HG02938 (cell line): ENCODE measurements at regions not wholly inside any gene's neighbourhood (a gene's known extent, or its start where the extent isn't known, plus 50 kb on each side); places are given as distances from the start of the nearest gene placed in this dataset.

Source experiments
- ATAC-seq: cut with Tn5 transposase; IDR thresholded peaks from one replicate; pipeline ENCODE4 v1.9.1; 2021; ENCODE audit warnings: mild to moderate bottlenecking, moderate library complexity; ENCODE audit not compliant: unreplicated experiment

DNA sequence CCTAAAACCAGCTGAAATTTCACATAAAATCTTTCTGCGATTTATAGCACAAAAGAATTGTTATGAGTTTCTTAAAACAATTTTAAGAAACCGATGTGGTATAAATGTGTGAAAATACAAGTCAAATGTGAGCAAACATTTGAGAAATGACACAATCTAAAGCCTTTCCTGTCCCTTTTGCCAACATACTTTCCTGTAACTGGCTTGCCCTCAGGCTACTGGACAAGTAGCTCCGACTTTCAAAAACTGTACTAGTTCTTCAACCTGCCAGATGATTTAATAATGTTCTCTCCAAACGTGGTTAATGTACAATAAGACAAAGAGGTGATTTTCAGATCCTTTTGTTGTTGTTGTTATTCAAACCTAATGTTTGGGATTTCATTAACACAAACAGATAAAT, 105.9 kb upstream of the ARHGEF26 start:
- no peak for ATAC-seq

DNA sequence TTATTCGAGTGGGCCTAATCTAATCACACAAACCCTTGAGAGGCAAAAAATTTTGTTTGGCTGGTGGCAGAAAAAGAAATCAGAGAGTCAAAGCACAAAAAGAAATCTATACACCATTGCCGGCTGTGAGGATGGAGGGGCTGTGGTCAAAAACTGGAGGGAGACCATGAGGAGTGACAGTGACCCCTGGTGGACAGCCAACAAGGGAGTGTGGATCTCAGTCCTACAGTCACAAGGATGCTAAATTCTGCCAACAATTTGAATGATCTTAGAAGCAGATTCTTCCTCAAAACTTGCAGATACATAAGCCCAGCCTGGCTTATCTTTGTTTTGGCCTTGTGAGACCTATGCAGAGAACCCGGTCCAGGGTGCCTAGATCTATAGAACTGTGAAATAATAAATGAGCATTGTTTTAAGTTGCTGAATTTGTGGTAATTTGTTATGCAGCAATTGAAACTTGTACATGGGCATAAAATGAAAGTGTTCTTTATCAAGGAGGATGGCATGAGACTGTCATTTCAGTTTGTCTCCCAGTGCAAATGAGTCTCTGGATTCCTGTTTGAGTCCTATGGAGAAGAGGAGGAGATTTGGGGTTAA, 103.0 kb upstream of the ARHGEF26 start:
- ATAC-seq: peak; percentile 79

DNA sequence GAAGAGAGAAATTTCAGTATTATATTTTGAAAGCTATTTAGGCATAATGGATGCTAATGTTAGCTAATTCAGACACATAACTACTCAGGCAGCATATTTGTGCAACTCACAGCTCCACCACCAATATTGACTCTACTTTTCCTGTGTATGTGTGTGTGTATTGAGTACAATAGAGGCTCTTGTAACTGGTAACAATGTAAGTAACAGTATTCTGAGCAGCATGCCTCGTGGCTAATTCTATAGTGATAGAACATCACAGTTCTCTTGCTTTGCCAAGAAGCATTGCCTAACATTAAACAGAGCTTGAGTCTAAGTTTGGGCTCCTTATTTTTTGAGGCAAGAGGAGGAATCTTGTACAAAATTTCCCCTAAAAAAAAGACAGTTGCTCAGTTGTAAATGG, 98.6 kb upstream of the ARHGEF26 start:
- ATAC-seq: no peak

DNA sequence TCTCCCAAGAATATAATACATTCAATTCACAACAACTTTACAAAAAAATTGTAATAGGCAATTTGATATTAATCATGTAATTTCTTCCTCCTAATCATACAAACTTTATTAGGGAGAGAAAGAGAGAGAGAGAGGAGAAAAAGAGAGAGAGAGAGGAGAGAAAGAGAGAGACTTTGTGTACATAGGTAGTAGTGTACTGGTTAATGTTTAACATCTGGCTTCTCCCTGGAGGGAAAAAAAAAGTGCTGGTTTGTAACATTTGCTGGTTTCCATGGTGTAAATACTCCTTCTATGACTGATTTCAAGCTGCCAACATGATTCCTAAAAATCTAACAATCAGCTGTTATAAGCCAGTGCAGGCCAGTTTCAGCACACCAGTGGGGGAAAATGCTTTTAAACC, 98.0 kb upstream of the ARHGEF26 start:
- ATAC-seq: no peak

DNA sequence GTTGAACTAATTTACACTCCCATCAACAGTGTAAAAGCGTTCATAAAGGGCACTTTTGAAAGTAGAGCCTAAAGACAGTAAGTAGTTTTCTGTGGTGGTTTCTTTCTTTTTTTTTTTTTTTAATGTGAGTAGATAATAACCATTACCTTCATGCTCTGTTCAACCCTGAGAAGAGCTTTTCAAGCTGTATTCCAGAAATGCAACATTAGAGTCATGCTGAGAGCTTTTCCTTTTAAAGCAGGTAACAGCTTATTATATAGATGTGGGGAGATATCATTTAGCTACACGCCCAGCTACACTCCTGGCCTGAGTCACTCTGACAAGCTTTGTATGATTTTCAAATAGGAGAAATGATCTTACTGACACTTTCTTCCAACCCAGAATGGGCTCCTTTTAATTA, 96.2 kb upstream of the ARHGEF26 start:
- no peak for ATAC-seq

DNA sequence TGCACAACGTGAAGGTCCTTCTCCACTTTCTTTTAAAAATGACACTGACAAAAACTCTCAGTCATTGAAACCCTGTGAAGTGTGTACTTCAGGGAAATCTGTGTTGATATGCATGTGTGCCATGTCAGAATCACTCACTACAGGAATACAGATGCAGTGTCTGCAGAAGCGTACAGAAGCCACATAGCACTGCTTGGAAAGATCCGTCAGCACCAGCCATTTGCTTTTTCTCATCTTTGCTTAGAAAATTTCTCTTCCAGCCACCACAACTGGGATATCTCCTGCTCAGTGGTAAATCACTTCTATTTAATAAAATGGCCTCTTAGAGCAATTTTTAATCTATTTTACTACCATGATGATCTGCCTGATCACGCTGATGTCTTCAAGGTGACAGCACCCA, 91.3 kb upstream of the ARHGEF26 start:
- no peak for ATAC-seq

DNA sequence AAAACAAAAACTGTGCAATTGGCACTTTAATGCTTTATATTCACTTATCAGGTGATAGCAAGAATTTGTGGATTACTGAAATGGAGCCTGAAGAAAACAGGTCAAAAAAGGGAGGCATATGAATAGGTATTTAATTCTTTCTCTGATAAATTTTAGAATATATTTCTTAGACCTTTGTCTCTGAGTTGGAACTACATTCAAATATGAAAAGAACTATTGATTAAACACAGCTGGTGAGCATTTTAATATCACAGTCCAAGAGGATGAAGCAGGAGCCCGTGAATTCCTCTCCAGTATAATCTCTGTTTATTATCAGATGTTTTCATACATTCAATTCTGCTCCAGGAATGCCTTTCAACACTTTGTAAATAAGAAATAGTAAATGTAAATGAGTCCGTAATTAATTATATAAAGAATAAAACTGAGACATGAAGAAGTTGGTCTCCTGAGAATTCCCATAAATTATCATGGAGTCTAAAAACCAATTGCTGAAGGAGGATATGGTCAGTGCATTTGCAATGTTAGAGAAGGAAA, 86.3 kb upstream of the ARHGEF26 start:
- no peak for ATAC-seq

DNA sequence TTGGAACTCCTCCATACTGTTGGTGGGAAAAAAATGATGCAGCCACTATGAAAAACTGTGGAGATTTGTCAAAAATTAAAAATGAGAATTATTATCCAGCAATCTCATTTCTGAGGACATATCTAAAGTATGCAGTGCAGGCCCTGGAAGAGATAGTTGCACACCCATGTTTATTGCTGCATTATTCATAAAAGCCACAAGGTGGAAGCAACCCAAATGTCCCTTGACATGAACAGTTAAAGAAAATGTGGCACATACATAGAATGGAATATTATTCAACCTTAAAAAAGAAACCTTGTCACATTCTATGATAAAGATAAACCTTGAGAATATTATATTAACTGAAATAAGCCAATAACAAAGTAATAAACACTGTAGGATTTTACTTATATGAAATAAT, 80.9 kb upstream of the ARHGEF26 start:
- no peak for ATAC-seq

DNA sequence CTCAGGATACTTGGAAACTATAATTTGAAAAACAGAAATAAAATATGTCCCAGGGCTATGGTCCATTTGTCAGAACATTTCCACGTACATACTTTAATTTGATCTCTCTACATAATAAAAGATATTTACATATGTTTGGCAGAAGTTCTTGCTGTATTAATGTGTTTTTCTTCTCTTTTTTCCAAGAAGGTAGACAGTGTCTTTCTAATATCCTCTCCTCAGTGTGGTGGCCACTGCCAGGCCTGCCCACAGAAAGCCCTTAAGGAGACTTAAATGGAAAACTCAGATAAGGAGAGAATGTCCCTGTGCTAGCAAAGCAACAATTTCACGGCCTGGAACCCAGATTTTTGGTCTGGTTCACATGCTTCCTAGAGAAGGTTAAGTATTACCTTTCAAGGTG, 76.5 kb upstream of the ARHGEF26 start:
- ATAC-seq: no peak

DNA sequence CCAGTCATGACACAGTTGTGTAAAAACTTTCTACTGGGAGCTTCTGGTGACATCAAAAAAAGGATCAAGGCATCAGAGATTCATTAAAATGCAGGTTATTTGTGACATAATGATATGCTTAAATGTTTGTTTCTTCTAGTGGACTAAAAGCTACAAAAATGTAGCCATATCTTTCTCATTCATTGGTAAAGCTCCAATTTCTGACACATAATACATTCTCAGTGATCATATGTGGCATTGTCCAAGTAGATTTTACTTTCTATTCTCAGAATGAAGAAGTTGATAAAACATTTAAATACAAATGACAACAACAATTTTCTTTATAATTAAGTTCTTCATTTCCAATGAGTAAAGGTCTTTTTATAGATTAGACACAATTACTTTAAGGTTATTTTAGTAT, 71.0 kb upstream of the ARHGEF26 start:
- no peak for ATAC-seq

DNA sequence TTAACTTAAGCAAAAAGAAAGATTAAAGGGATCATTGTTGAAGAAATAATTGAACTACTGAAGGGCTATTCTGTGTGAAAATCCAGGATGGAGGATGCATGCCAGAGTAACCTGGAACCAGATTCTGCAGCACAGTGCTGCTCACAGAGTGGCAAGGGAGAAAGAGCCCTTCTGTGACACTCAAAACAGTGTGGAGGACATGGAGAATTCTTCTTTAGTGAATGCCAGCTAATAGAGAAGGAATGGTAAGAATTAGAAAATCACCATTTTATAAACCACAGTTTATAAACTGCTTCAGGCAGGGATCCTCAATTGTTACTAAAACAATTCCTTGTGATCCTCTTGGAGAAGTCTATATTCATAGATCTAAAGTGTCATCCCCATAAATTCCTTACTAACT, 70.4 kb upstream of the ARHGEF26 start:
- no peak for ATAC-seq

DNA sequence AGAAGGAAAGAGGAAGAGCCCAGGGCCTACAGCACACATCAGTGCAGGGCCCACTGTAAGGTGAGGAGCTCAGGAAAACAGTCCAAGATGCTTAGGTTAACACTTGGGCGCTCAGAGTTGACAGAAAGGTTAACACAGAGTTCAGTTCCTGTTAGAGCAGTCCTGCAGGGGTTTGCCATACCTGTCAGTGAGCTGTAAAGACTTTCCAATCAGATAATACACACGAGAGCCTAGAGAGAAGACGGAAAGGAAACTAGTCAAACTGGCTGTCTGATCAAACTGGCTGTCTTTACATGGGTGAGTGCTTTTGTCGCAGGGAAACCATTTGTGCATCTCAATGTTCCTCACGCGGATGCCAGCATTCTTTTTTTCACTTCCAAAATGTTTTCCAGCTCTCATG, 61.4 kb upstream of the ARHGEF26 start:
- no peak for ATAC-seq

DNA sequence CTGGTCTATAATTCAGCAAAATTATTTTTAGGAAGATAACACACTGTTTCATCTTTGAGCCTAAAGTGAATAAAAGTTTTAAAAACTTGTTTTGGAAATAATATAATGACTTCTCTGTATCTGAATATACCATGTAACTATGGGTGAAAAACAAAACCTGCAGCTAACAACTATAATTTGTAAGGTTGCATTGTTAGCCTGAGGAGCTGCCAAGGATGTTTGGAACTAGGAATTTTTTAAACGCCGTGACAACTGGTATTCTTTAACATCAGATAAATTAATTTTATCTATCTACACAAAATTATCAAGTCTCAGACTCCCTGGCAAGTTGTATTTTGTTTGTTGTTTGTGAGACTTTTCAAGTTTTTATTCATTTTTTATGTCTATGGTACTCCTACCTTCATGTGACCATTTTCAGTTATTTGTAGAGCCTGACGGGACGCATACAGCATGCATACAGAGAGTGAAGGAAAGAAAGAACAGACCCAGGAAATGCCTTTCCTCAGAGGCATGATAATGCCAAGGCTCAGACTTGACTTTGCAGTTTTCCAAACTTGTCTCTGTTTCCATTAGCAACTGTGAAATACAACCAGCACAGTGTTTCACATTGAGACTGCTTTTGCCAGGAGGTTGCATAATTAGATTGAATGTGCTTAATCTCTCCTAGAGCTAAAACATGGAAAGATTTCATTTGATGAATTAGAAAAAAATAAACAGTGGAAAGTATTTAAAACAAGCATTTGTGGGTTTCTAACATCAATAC, 60.8 kb upstream of the ARHGEF26 start:
- no peak for ATAC-seq

DNA sequence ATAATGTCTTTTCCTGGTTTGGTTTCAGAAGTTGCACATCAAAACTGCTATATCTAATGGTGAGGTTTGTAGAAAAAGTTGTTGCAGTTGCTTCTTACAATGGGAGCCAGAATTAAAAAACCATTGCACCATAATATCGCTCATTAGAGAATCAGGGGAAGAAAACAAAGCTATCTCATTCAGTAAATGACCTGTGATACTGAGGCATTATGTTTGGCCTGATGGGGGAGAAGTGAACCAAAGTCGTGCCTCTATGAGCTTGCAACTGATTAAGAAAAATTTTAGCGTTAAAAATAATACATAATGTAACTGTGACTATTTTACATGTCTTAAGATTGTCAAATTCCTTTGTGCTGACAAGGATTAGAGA, 60.2 kb upstream of the ARHGEF26 start:
- ATAC-seq: no peak

DNA sequence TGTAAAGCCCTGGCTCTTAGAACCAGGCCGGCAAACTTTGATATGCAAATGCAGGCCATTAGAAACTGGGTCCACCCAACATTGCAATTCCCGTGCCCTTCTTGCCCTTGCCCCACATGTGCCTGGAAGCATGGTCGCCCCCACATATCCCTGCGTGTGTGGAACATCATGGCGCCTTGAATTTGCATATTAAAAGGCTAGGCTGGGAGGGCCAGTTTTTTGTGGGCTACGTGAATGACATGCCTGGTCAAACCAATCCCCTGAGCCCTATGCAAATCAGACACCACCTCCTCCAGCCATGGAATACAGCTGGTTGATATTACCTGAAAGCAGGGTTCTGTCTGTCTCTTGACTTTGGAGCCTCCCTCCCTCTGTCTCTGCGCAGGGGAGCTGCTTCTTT, 58.7 kb upstream of the ARHGEF26 start:
- no peak for ATAC-seq

DNA sequence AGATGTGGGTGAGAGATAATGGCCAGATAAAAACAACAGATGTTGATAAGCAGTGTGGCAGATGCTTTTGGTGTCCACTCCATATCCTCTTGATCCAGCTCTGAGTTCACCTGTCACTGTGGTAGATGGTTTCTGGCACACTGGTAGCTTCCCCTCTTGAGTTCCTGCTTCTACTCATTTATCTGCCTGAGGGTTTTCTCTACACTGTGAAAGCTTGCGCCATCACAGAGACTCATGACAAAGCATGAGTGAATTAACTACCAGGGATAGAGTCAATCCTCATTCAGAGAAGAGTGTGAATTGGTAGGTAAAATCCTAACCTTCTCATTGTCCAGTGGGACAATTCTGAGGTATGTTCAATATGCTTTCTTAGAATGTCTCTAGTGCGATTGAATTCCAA, 50.0 kb upstream of the ARHGEF26 start:
- no peak for ATAC-seq
